Neuronal stem cell (in vitro differentiated cells): ENCODE measurements at regions not wholly inside any gene's neighbourhood (a gene's known extent, or its start where the extent isn't known, plus 50 kb on each side); places are given as distances from the start of the nearest gene placed in this dataset.

Source experiments
- DNase-seq: peaks from one replicate; pipeline ENCODE4 v3.0.0-alpha.2; 2013; ENCODE audit warnings: low spot score
- H2AFZ ChIP-seq: one replicate; pipeline ENCODE4 v1.6.1; 2013; ENCODE audit warnings: mild to moderate bottlenecking, low read length, inconsistent platforms
- H2AK5ac ChIP-seq: 2 replicates; pipeline ENCODE4 v1.6.1; 2013; ENCODE audit warnings: low read depth, mild to moderate bottlenecking, inconsistent platforms, low read length, moderate library complexity, mixed read lengths
- H2BK120ac ChIP-seq: 2 replicates; pipeline ENCODE4 v1.6.1; 2013; ENCODE audit warnings: low read depth, mild to moderate bottlenecking, inconsistent platforms, low read length, moderate library complexity, mixed read lengths
- H2BK12ac ChIP-seq: one replicate; pipeline ENCODE4 v1.6.1; 2013; ENCODE audit warnings: low read length, inconsistent platforms
- H2BK15ac ChIP-seq: 2 replicates; pipeline ENCODE4 v1.6.1; 2013; ENCODE audit warnings: mild to moderate bottlenecking, low read length, inconsistent platforms, mixed read lengths
- H2BK5ac ChIP-seq: one replicate; pipeline ENCODE4 v1.6.1; 2013; ENCODE audit warnings: inconsistent platforms, mild to moderate bottlenecking, low read length, moderate library complexity
- H3K14ac ChIP-seq: one replicate; pipeline ENCODE4 v1.6.1; 2013; ENCODE audit warnings: low read length, inconsistent platforms
- H3K18ac ChIP-seq: 2 replicates; pipeline ENCODE4 v1.6.1; 2013; ENCODE audit warnings: low read length, inconsistent platforms
- H3K23ac ChIP-seq: 2 replicates; pipeline ENCODE4 v1.6.1; 2013; ENCODE audit warnings: low read depth, mild to moderate bottlenecking, mixed read lengths, low read length, inconsistent platforms; ENCODE audit not compliant: poor library complexity
- H3K27ac ChIP-seq: replicated peaks from 3 replicates; pipeline ENCODE4 v1.5.1; 2013; ENCODE audit warnings: low read length, inconsistent platforms
- H3K27me3 ChIP-seq, 3 experiments: 2 replicates each; pipeline ENCODE4 v1.6.1; 2013; ENCODE audit warnings: low read length in 3 of 3, mild to moderate bottlenecking in 2 of 3, inconsistent platforms in 1 of 3, low read depth in 1 of 3, mixed read lengths in 1 of 3, moderate library complexity in 1 of 3; ENCODE audit not compliant: control insufficient read depth in 3 of 3, insufficient read depth in 3 of 3
- H3K36me3 ChIP-seq, 2 donors: replicated peaks in 1 of 2; 2 replicates each; pipeline ENCODE4 v1.6.1; 2013; ENCODE audit warnings: low read length in 2 of 2; ENCODE audit not compliant: control insufficient read depth in 2 of 2, insufficient read depth in 2 of 2
- H3K4ac ChIP-seq: 2 replicates; pipeline ENCODE4 v1.6.1; 2013; ENCODE audit warnings: inconsistent platforms, mild to moderate bottlenecking, low read length, moderate library complexity
- H3K4me1 ChIP-seq, 2 donors: 1 replicate in 1 of 2; 2 replicates in 1 of 2; pipeline ENCODE4 v1.6.1; 2013; ENCODE audit warnings: low read length in 2 of 2, low read depth in 1 of 2; ENCODE audit not compliant: control insufficient read depth in 2 of 2, insufficient read depth in 1 of 2
- H3K4me2 ChIP-seq: one replicate; pipeline ENCODE4 v1.6.1; 2013; ENCODE audit warnings: mild to moderate bottlenecking, low read length, inconsistent platforms; ENCODE audit not compliant: insufficient read depth, poor library complexity, severe bottlenecking
- H3K4me3 ChIP-seq, 2 donors: 2 replicates each; pipeline ENCODE4 v1.5.1; 2013; ENCODE audit warnings: low read length in 2 of 2, mild to moderate bottlenecking in 2 of 2, inconsistent platforms in 1 of 2, moderate library complexity in 1 of 2
- H3K79me1 ChIP-seq: one replicate; pipeline ENCODE4 v1.6.1; 2013; ENCODE audit warnings: low read depth, mild to moderate bottlenecking, inconsistent platforms, low read length, moderate library complexity
- H3K9ac ChIP-seq: one replicate; pipeline ENCODE4 v1.6.1; 2013; ENCODE audit warnings: mild to moderate bottlenecking, low read depth, low read length, inconsistent platforms; ENCODE audit not compliant: poor library complexity
- H3K9me3 ChIP-seq, 2 donors: replicated peaks in 1 of 2; 2 replicates each; pipeline versions ENCODE3 to v1.6.1; 2013; ENCODE audit warnings: low read length in 2 of 2, mild to moderate bottlenecking in 2 of 2, inconsistent platforms in 1 of 2, low read depth in 1 of 2, mixed read lengths in 1 of 2, moderate library complexity in 1 of 2; ENCODE audit not compliant: control insufficient read depth in 2 of 2, insufficient read depth in 1 of 2
- H4K8ac ChIP-seq: one replicate; pipeline ENCODE4 v1.6.1; 2013; ENCODE audit warnings: low read depth, mild to moderate bottlenecking, inconsistent platforms, low read length, moderate library complexity
- H4K91ac ChIP-seq: one replicate; pipeline ENCODE4 v1.6.1; 2013; ENCODE audit warnings: low read length, low read depth, mild to moderate bottlenecking, inconsistent platforms; ENCODE audit not compliant: poor library complexity
- WGBS, 2 donors: extraction: QIAGEN DNeasy Blood & Tissue Kit; methylation state at CpG; one replicate each; pipeline ENCODE4 v1.1.7; 2013; ENCODE audit warnings: missing lambda C conversion rate in 2 of 2, mixed read lengths in 1 of 2; ENCODE audit not compliant: insufficient read length in 2 of 2, insufficient replicate concordance in 1 of 2; ENCODE audit errors: extremely low coverage in 2 of 2; 5-methylcytosine and 5-hydroxymethylcytosine counted together

DNA sequence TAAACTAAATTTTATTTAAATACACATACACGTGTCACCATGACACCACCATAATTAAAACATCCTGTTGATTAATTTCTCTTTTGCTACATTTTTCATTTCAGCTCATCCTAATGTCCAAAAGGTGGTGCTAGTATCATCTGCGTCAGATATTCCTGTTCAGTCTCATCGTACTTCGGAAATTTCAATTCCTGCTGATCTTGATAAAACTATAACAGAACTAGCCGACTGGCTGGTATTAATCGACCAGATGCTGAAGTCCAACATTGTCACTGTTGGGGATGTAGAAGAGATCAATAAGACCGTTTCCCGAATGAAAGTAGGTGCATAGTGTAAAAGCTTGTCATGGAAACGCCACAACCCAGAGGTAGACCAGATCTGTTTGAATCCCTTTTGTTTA is 263.4 kb downstream of the UTRN start:
- WGBS, 2 donors: 100% methylated on average over 1 of the region's 9 CpGs; no CpG with 5 or more reads in 1 of the 2 donors
- no peak overlapping the region for H3K4me3 ChIP-seq
- H3K27me3 ChIP-seq: no peaks in the 10 kb centered on the region
- no peak overlapping the region for H2AK5ac ChIP-seq
- H3K79me1 ChIP-seq: no peaks in the 10 kb centered on the region
- no peak overlapping the region for H4K91ac ChIP-seq
- H3K18ac ChIP-seq: no peak overlapping the region
- H3K9ac ChIP-seq: no peak overlapping the region
- no peak overlapping the region for H2BK120ac ChIP-seq
- no peak overlapping the region for H3K4ac ChIP-seq
- no peak overlapping the region for H3K27ac ChIP-seq
- H3K4me1 ChIP-seq: no peaks in the 10 kb centered on the region
- no peak overlapping the region for H2BK15ac ChIP-seq
- peaks cover 2 to 74% of the 10 kb centered on the region in 2 donors for H3K36me3 ChIP-seq
- no peak overlapping the region for H3K14ac ChIP-seq
- H2AFZ ChIP-seq: no peak overlapping the region
- H3K9me3 ChIP-seq: no peaks in the 10 kb centered on the region
- H3K4me2 ChIP-seq: no peak overlapping the region
- no peak overlapping the region for H4K8ac ChIP-seq
- no peak overlapping the region for H2BK5ac ChIP-seq
- no peak overlapping the region for H2BK12ac ChIP-seq
- H3K23ac ChIP-seq: no peak overlapping the region
- DNase-seq: no peak

- Histone ChIP-seq H3K23ac (no peak overlapping the region), H2BK120ac (no peak overlapping the region), H3K4me3 (no peak overlapping the region), H2AK5ac (no peak overlapping the region), H3K4ac (no peak overlapping the region), H3K79me1 (no peaks in the 10 kb centered on the region), H3K9me3 (no peaks in the 10 kb centered on the region), H2BK15ac (no peak overlapping the region), H3K14ac (no peak overlapping the region), H2BK5ac (no peak overlapping the region), H3K4me1 (no peaks in the 10 kb centered on the region), H3K18ac (no peak overlapping the region), H3K27ac (no peak overlapping the region), H2AFZ (no peak overlapping the region), H3K9ac (no peak overlapping the region), H2BK12ac (no peak overlapping the region), H4K8ac (no peak overlapping the region), H3K4me2 (no peak overlapping the region), H3K36me3 (peaks cover 2 to 67% of the 10 kb centered on the region in 2 donors), H3K27me3 (no peaks in the 10 kb centered on the region), H4K91ac (no peak overlapping the region)
- no peak for DNase-seq
- 100% methylated on average over 1 of the region's 5 CpGs; no CpG with 5 or more reads in 1 of the 2 donors for WGBS, 2 donors
Observed at GRCh38 chr6:144549837-144550747, 265.0 kb downstream of the UTRN start.

GRCh38 chr6:144551339-144551738 is 266.2 kb downstream of the UTRN start:
- no peaks in the 10 kb centered on the region for H3K79me1 ChIP-seq
- H3K4me1 ChIP-seq: no peaks in the 10 kb centered on the region
- no CpG with 5 or more reads among the region's 1 CpG for WGBS, 2 donors
- H3K4me3 ChIP-seq: no peak overlapping the region
- H3K4ac ChIP-seq: no peak overlapping the region
- H2AK5ac ChIP-seq: no peak overlapping the region
- H3K36me3 ChIP-seq: peaks cover 2 to 69% of the 10 kb centered on the region in 2 donors
- H3K9ac ChIP-seq: no peak overlapping the region
- H3K9me3 ChIP-seq: no peaks in the 10 kb centered on the region
- no peak overlapping the region for H4K91ac ChIP-seq
- no peak overlapping the region for H3K18ac ChIP-seq
- H2BK120ac ChIP-seq: no peak overlapping the region
- no peak overlapping the region for H2BK15ac ChIP-seq
- no peak overlapping the region for H4K8ac ChIP-seq
- no peak for DNase-seq
- H2BK12ac ChIP-seq: no peak overlapping the region
- no peaks in the 10 kb centered on the region for H3K27me3 ChIP-seq
- no peak overlapping the region for H3K27ac ChIP-seq
- no peak overlapping the region for H3K4me2 ChIP-seq
- no peak overlapping the region for H3K14ac ChIP-seq
- H3K23ac ChIP-seq: no peak overlapping the region
- H2AFZ ChIP-seq: no peak overlapping the region
- no peak overlapping the region for H2BK5ac ChIP-seq

- no peak overlapping the region for H2BK12ac ChIP-seq
- no peak overlapping the region for H3K4me3 ChIP-seq
- no peak overlapping the region for H3K27ac ChIP-seq
- H2AK5ac ChIP-seq: no peak overlapping the region
- no peak overlapping the region for H3K23ac ChIP-seq
- H3K9ac ChIP-seq: no peak overlapping the region
- no peak overlapping the region for H3K18ac ChIP-seq
- no peak overlapping the region for H4K91ac ChIP-seq
- no peak overlapping the region for H3K4me2 ChIP-seq
- no peaks in the 10 kb centered on the region for H3K79me1 ChIP-seq
- no peak overlapping the region for H3K14ac ChIP-seq
- H3K4ac ChIP-seq: no peak overlapping the region
- H2BK120ac ChIP-seq: no peak overlapping the region
- no peak overlapping the region for H2AFZ ChIP-seq
- H3K27me3 ChIP-seq: no peaks in the 10 kb centered on the region
- H4K8ac ChIP-seq: no peak overlapping the region
- peaks cover 1 to 2% of the 10 kb centered on the region in 2 donors for H3K4me1 ChIP-seq
- no CpG with 5 or more reads among the region's 1 CpG for WGBS, 2 donors
- no peaks in the 10 kb centered on the region for H3K9me3 ChIP-seq
- H2BK5ac ChIP-seq: no peak overlapping the region
- peaks cover 3 to 62% of the 10 kb centered on the region in 2 donors for H3K36me3 ChIP-seq
- no peak for DNase-seq
- H2BK15ac ChIP-seq: no peak overlapping the region
Observed at GRCh38 chr6:144555066-144555465, 269.9 kb downstream of the UTRN start.
